Erythroblast (primary cell): ENCODE measurements at regions not wholly inside any gene's neighbourhood (a gene's known extent, or its start where the extent isn't known, plus 50 kb on each side); places are given as distances from the start of the nearest gene placed in this dataset.

ENCODE experiments used
- GATA1 ChIP-seq: IDR thresholded peaks from 2 replicates; pipeline ENCODE4 v1.6.1; 2011; ENCODE audit warnings: low read depth, mild to moderate bottlenecking, control low read depth, low read length, moderate library complexity
- POLR2A ChIP-seq: IDR thresholded peaks from 2 replicates; pipeline ENCODE4 v1.6.1; 2011; ENCODE audit warnings: mild to moderate bottlenecking, low read length

- no peak for TF ChIP-seq POLR2A
- no peak for TF ChIP-seq GATA1
Measured at GRCh38 chrX:46180258-46180687, 364.9 kb downstream of the ZNF674 start.
